Activated CD4-positive, alpha-beta memory T cell treated with anti-CD3 and anti-CD28 coated beads, Interleukin-2, amount 10 ng/mL, durations not matched to agents 7 days and 5 days (primary cell): ENCODE measurements at regions not wholly inside any gene's neighbourhood (a gene's known extent, or its start where the extent isn't known, plus 50 kb on each side); places are given as distances from the start of the nearest gene placed in this dataset.
"Not testable (repeated sequence)": the region's sequence is repeated elsewhere in the genome, so short reads cannot be mapped to it uniquely, and the experiment has no call there.

Source experiments
- CTCF ChIA-PET: fragments of 350-600 bp; sonication (Branson Sonifier 250); formaldehyde crosslinking; loops from one replicate; lab custom pipeline; 2021; ENCODE audit warnings: antibody characterized with exemption, inconsistent platforms; lab: Charles Lee
- POLR2A ChIA-PET: fragments of 350-600 bp; sonication (Branson Sonifier 250); formaldehyde crosslinking; loops from one replicate; lab custom pipeline; 2021; ENCODE audit warnings: antibody characterized with exemption; lab: Charles Lee
- DNase-seq: peaks from one replicate; pipeline ENCODE4 v3.0.0-alpha.2; 2020
- H3K27ac Mint-ChIP-seq: one replicate; pipeline ENCODE4 v1.8.0; 2021; ENCODE audit warnings: mild to moderate bottlenecking, mixed read lengths
- H3K27me3 Mint-ChIP-seq: one replicate; pipeline ENCODE4 v1.8.0; 2021; ENCODE audit warnings: mixed read lengths
- H3K36me3 Mint-ChIP-seq: one replicate; pipeline ENCODE4 v1.8.0; 2021; ENCODE audit warnings: low read depth, mixed read lengths
- H3K4me1 Mint-ChIP-seq: one replicate; pipeline ENCODE4 v1.8.0; 2021; ENCODE audit warnings: mixed read lengths
- H3K4me3 Mint-ChIP-seq: one replicate; pipeline ENCODE4 v1.8.0; 2021; ENCODE audit warnings: mild to moderate bottlenecking, mixed read lengths
- H3K9me3 Mint-ChIP-seq: one replicate; pipeline ENCODE4 v1.8.0; 2021; ENCODE audit warnings: mixed read lengths

GRCh38 chr10:28181478-28182096 lies 121.3 kb downstream of the MPP7 start:
- H3K4me1 Mint-ChIP-seq = peaks cover 19% of the 10 kb centered on the region
- H3K27me3 Mint-ChIP-seq = no peaks in the 10 kb centered on the region
- no peaks in the 10 kb centered on the region for H3K36me3 Mint-ChIP-seq
- H3K9me3 Mint-ChIP-seq = no peaks in the 10 kb centered on the region
- no peak for DNase-seq
- POLR2A ChIA-PET = no interaction called here
- H3K4me3 Mint-ChIP-seq = no peak overlapping the region
- CTCF ChIA-PET = no interaction called here
- H3K27ac Mint-ChIP-seq = no peak overlapping the region

- Mint-ChIP-seq H3K4me3 (no peak overlapping the region), H3K36me3 (no peaks in the 10 kb centered on the region), H3K9me3 (no peaks in the 10 kb centered on the region), H3K27ac (no peak overlapping the region), H3K27me3 (no peaks in the 10 kb centered on the region), H3K4me1 (peaks cover 24% of the 10 kb centered on the region)
- POLR2A ChIA-PET = no interaction called here
- CTCF ChIA-PET = no interaction called here
- DNase-seq = no peak
These were observed 122.2 kb downstream of the MPP7 start for GRCh38 chr10:28180654-28181053.

DNA sequence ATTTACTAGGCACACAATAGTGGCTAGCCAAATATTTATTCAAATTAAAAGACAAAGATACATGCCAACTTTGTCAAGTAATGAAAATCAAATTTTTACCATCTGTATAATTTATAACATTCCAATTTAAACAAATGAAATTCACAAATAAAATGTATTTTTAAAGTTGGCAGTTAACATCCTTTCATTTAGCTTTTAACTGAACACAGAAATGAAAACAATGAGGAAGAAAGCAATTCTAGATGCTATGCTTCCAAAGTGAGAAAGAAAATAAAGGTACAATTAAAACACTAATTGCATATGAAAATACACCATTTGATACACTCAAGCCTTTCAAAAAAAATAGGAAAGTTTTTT lies 123.1 kb downstream of the MPP7 start:
- CTCF ChIA-PET = interaction anchor here (0.6 to 2.9 kb wide), 8 partner anchors 62 to 544 kb away, joined by 3 to 27 read pairs (median 4); partner anchors contain the start of gene MPP7
- Mint-ChIP-seq H3K9me3 (no peaks in the 10 kb centered on the region), H3K4me3 (no peak overlapping the region), H3K27ac (no peak overlapping the region), H3K27me3 (no peaks in the 10 kb centered on the region), H3K36me3 (no peaks in the 10 kb centered on the region), H3K4me1 (peaks cover 25% of the 10 kb centered on the region)
- POLR2A ChIA-PET = interaction anchor here (0.8 to 2.3 kb wide), 2 partner anchors 437 to 937 kb away, joined by 3 to 6 read pairs; no protein-coding TSS in a partner anchor
- DNase-seq = no peak

- Mint-ChIP-seq H3K4me3 (peak overlapping the region; percentile 77), H3K4me1 (peaks cover 25% of the 10 kb centered on the region), H3K9me3 (no peaks in the 10 kb centered on the region), H3K36me3 (no peaks in the 10 kb centered on the region), H3K27ac (peak overlapping the region; percentile 83), H3K27me3 (no peaks in the 10 kb centered on the region)
- peak; percentile 32 for DNase-seq
- ChIA-PET POLR2A (interaction anchor here (0.8 to 2.3 kb wide), 2 partner anchors 437 to 937 kb away, joined by 3 to 6 read pairs; no protein-coding TSS in a partner anchor), CTCF (interaction anchor here (0.6 to 2.9 kb wide), 9 partner anchors 59 to 543 kb away, joined by 3 to 27 read pairs (median 4); partner anchors contain the start of gene MPP7)
These were observed 123.7 kb downstream of the MPP7 start for GRCh38 chr10:28179006-28179742.

- POLR2A ChIA-PET = interaction anchor here (1.3 to 2.3 kb wide), 2 partner anchors 436 to 674 kb away, joined by 5 to 6 read pairs; partner anchors contain the start of gene RAB18
- Mint-ChIP-seq H3K36me3 (no peaks in the 10 kb centered on the region), H3K27me3 (no peaks in the 10 kb centered on the region), H3K4me3 (peak overlapping the region; percentile 77), H3K4me1 (peaks cover 25% of the 10 kb centered on the region), H3K9me3 (no peaks in the 10 kb centered on the region), H3K27ac (peak overlapping the region; percentile 83)
- DNase-seq = no peak
- CTCF ChIA-PET = interaction anchor here (1.5 to 2.9 kb wide), 3 partner anchors 60 to 437 kb away, joined by 3 to 27 read pairs (median 4); no protein-coding TSS in a partner anchor
These were observed 124.8 kb downstream of the MPP7 start for GRCh38 chr10:28177944-28178637.

DNA sequence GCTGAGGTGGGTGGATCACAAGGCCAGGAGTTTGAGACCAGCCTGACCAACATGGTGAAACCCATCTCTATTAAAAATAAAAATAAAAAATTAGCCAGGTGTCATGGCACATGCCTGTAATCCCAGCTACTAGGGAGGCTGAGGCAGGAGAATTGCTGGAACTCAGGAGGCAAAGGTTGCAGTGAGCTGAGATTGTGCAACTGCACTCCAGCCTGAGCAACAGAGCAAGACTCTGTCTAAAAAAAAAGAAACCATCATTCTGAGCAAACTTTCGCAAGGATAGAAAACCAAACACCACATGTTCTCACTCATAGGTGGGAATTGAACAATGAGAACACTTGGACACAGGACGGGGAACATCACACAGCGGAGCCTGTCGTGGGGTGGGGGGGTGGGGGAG lies 126.4 kb downstream of the MPP7 start:
- H3K27ac Mint-ChIP-seq, POLR2A ChIA-PET, H3K9me3 Mint-ChIP-seq, CTCF ChIA-PET, H3K4me3 Mint-ChIP-seq, H3K36me3 Mint-ChIP-seq, DNase-seq, H3K27me3 Mint-ChIP-seq: not testable (repeated sequence)
- peaks cover 25% of the 10 kb centered on the region for H3K4me1 Mint-ChIP-seq

DNA sequence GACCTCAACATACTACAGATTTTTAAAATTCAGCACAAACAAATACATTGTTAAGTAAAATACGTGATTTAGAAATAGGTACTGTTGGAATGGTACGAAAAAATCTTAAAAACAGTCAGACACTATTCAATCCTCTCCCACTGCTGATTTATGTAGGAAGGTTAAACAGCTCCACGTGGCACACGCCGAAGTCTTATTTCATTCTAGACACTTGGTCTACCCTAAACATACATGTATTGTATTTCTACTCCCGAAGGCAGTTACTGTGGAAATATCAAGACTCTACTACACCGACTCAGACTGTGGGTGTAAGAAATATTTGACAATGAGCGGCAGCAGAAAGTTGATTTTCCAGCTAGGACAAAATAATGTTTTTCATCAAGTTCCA lies 130.6 kb downstream of the MPP7 start:
- POLR2A ChIA-PET = no interaction called here
- no peak overlapping the region for H3K27ac Mint-ChIP-seq
- H3K4me3 Mint-ChIP-seq = no peak overlapping the region
- no peaks in the 10 kb centered on the region for H3K36me3 Mint-ChIP-seq
- DNase-seq = no peak
- H3K27me3 Mint-ChIP-seq = no peaks in the 10 kb centered on the region
- no peaks in the 10 kb centered on the region for H3K9me3 Mint-ChIP-seq
- H3K4me1 Mint-ChIP-seq = peaks cover 6% of the 10 kb centered on the region
- CTCF ChIA-PET = no interaction called here

DNA sequence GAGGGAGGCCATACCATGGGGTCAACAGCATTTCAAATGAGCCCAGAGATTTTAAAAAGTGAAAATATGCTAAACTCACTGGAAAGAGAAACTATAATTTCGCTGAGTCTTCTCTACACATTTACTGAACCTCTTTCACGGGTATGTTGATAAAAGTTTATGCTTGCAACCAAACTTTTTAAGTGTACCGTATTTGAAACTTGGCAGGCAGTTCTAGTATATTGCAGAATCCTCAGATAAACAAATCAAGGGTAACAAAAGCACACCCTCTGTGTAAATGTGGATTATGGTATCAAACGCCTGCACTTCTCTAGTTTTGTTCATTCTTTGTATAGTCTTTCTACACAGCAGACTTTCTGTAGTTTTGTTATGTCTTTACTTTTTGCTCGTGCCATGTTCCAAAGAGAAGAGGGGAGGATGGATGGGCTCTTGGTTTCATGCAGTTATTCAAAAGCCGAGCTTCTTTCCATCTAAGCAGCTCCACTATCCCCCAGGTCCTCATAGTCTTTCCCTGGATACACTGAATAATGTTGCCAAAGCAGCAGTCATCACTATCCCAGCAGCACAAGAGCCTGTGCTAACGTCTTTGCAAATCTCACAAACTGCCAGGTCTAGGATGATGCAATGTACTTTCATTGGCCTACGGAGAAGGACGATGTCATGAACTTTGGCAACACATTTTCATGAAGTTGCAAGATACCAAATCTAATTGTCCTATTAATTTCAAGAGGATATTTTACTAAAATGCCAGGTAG lies 131.2 kb downstream of the MPP7 start:
- POLR2A ChIA-PET = no interaction called here
- Mint-ChIP-seq H3K4me1 (peaks cover 6% of the 10 kb centered on the region), H3K36me3 (no peaks in the 10 kb centered on the region), H3K9me3 (no peaks in the 10 kb centered on the region), H3K27ac (no peak overlapping the region), H3K4me3 (no peak overlapping the region), H3K27me3 (no peaks in the 10 kb centered on the region)
- DNase-seq = no peak
- CTCF ChIA-PET = no interaction called here

DNA sequence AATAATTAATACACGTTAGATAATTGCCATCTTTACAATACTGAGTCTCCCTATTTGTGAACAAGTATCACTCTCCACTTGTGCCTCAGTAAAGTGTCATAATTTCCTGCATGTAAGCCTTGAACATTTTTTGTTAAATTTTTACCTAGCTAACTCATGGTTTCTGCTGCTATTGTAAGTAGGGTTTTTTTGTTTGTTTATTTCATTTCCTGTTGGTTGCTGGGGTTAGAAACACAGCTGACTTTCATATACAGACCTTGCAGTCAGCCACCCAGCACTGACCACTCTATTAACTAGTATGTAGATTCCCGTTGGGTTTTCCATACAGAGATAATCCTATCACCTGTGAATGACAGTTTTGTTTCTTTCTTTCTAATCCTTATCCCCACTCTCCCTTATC lies 133.3 kb downstream of the MPP7 start:
- H3K36me3 Mint-ChIP-seq = no peaks in the 10 kb centered on the region
- H3K4me3 Mint-ChIP-seq = no peak overlapping the region
- no peaks in the 10 kb centered on the region for H3K9me3 Mint-ChIP-seq
- H3K27ac Mint-ChIP-seq = no peak overlapping the region
- CTCF ChIA-PET = interaction anchor here (0.6 kb wide), 1 partner anchor 317 kb away, joined by 3 read pairs; no protein-coding TSS in a partner anchor
- POLR2A ChIA-PET = no interaction called here
- no peaks in the 10 kb centered on the region for H3K27me3 Mint-ChIP-seq
- H3K4me1 Mint-ChIP-seq = no peaks in the 10 kb centered on the region
- no peak for DNase-seq

- no peak overlapping the region for H3K27ac Mint-ChIP-seq
- ChIA-PET CTCF (no interaction called here), POLR2A (no interaction called here)
- H3K4me1 Mint-ChIP-seq = no peaks in the 10 kb centered on the region
- H3K4me3 Mint-ChIP-seq = no peak overlapping the region
- H3K27me3 Mint-ChIP-seq = peaks cover 1% of the 10 kb centered on the region
- no peaks in the 10 kb centered on the region for H3K36me3 Mint-ChIP-seq
- no peak for DNase-seq
- peaks cover 5% of the 10 kb centered on the region for H3K9me3 Mint-ChIP-seq
These were observed 141.9 kb downstream of the MPP7 start for GRCh38 chr10:28160866-28161405.

DNA sequence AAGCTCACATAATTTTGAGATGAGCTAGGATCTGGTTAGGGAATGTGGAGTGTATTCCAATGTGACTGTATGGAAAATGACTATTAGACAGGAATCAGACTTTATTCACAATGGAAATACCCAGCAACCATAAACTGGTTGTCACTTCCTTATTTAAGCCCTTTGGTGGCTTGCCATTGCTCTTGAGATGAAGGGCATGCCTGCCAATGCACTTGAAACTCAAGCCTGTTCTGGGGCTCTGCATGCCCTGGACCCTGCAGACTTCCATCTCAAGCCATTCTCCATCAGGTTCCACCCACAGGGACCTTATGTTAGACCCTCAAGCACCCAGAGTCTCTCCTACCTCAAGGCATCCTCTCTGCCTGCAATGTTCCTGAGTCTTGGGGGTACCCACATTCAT lies 145.5 kb downstream of the MPP7 start:
- peaks cover 1% of the 10 kb centered on the region for H3K27me3 Mint-ChIP-seq
- no peak overlapping the region for H3K4me3 Mint-ChIP-seq
- no peaks in the 10 kb centered on the region for H3K36me3 Mint-ChIP-seq
- H3K27ac Mint-ChIP-seq = no peak overlapping the region
- POLR2A ChIA-PET = no interaction called here
- CTCF ChIA-PET = no interaction called here
- H3K4me1 Mint-ChIP-seq = no peaks in the 10 kb centered on the region
- H3K9me3 Mint-ChIP-seq = peaks cover 5% of the 10 kb centered on the region
- no peak for DNase-seq

DNA sequence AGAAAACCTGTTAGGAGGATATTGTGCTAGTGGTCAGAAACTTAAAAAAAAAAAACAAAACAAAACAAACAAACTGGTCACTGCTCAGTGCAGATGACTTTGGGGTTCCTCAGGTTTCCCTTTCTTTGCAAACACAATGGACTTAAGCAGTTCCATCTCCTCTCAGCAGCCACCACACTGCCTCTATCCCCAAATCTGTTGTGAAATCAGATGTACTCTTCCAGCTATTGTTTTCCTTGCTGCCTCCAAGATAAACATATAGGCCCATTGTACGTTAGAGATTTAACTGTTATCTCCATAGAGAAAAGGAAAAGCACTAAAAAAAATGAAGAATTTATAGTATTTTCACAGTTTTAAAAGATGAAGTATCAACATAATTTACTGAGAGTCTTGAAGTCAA lies 147.1 kb downstream of the MPP7 start:
- H3K27me3 Mint-ChIP-seq = peaks cover 1% of the 10 kb centered on the region
- no peak overlapping the region for H3K4me3 Mint-ChIP-seq
- H3K9me3 Mint-ChIP-seq = peaks cover 5% of the 10 kb centered on the region
- H3K27ac Mint-ChIP-seq = no peak overlapping the region
- no peaks in the 10 kb centered on the region for H3K36me3 Mint-ChIP-seq
- CTCF ChIA-PET = no interaction called here
- POLR2A ChIA-PET = no interaction called here
- no peaks in the 10 kb centered on the region for H3K4me1 Mint-ChIP-seq
- no peak for DNase-seq
